ENCODE measurements at regions not wholly inside any gene's neighbourhood (a gene's known extent, or its start where the extent isn't known, plus 50 kb on each side); places are given as distances from the start of the nearest gene placed in this dataset.

DNA sequence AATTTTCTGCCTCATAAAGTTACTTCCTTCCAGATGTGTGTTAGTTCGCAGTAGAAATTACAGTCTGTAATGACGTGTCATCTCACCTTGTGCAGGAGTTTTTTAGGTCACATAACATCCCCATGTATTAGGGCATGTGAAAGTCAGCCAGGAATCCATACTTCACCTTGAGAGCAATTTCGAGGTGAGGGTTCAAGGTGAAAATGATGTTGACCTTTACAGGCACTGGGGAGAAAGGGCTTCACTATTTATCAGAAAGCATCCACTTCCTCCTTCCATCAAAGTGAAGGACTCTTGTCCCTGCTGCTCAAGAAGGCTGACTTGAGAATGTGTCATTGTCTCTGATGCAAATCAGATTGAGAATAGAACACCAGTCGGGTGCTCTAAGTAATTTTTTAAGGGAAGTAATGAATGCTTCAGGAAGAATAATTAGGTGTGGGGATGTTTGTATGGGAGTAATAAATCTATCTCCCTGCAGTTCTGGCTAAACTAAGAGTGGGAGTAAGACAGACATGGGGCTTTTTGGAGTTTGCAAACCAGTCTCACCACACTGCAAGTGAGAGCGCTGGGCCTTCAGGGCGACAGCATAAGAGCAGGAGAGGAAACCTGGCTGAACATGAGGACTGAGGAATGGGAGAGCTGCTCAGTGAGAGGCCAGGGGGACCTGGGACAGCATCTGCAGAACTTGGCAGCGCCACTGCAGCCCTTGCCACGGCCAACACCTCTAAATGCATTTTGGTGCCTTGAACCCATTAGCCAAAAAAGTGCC, 85.9 kb upstream of the IL12A start:
- TF ChIP-seq, protein P1, sequence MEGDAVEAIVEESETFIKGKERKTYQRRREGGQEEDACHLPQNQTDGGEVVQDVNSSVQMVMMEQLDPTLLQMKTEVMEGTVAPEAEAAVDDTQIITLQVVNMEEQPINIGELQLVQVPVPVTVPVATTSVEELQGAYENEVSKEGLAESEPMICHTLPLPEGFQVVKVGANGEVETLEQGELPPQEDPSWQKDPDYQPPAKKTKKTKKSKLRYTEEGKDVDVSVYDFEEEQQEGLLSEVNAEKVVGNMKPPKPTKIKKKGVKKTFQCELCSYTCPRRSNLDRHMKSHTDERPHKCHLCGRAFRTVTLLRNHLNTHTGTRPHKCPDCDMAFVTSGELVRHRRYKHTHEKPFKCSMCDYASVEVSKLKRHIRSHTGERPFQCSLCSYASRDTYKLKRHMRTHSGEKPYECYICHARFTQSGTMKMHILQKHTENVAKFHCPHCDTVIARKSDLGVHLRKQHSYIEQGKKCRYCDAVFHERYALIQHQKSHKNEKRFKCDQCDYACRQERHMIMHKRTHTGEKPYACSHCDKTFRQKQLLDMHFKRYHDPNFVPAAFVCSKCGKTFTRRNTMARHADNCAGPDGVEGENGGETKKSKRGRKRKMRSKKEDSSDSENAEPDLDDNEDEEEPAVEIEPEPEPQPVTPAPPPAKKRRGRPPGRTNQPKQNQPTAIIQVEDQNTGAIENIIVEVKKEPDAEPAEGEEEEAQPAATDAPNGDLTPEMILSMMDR (optimal IDR thresholded peaks at IDR 0.05 in 1 of 3, IDR thresholded peaks at IDR 0.05 in 1 of 3, conservative IDR thresholded peaks at IDR 0.05 in 1 of 3; ENCODE audit: extremely low read depth in 1 of 3, insufficient read depth in 2 of 3, low read length in 3 of 3) = no peak
- no peak for TF ChIP-seq EZH2 (IDR thresholded peaks at IDR 0.05; ENCODE audit: low read length)
